ENCODE measurements at regions not wholly inside any gene's neighbourhood (a gene's known extent, or its start where the extent isn't known, plus 50 kb on each side); places are given as distances from the start of the nearest gene placed in this dataset.
"Not testable (repeated sequence)": the region's sequence is repeated elsewhere in the genome, so short reads cannot be mapped to it uniquely, and the experiment has no call there.

- DNase-seq (ENCODE audit: low read depth), result no peak
- no peak for TF ChIP-seq CTCF (conservative IDR thresholded peaks at IDR 0.05; ENCODE audit: low read length)
- no peak overlapping the region for H3K4me3 ChIP-seq (ENCODE audit: low read length)
Observed at GRCh38 chr9:11159318-11159862, 546.6 kb upstream of the PTPRD start.

GRCh38 chr9:11163843-11164242 lies 551.0 kb upstream of the PTPRD start:
- DNase-seq (ENCODE audit: low read depth), result no peak
- TF ChIP-seq CTCF (conservative IDR thresholded peaks at IDR 0.05; ENCODE audit: low read length), result no peak

GRCh38 chr9:11182001-11182400 lies 569.2 kb upstream of the PTPRD start:
- no peak for DNase-seq (ENCODE audit: low read depth)
- H3K4me3 ChIP-seq (ENCODE audit: low read length), result no peak overlapping the region
- no peak for TF ChIP-seq CTCF (conservative IDR thresholded peaks at IDR 0.05; ENCODE audit: low read length)

More at GRCh38 chr9:11163843-11164242, 551.0 kb upstream of the PTPRD start:
- no peak overlapping the region for H3K4me3 ChIP-seq (ENCODE audit: low read length)

GRCh38 chr9:11190719-11191118 lies 577.9 kb upstream of the PTPRD start:
- no peak overlapping the region for H3K4me3 ChIP-seq (ENCODE audit: low read length)
- TF ChIP-seq CTCF (conservative IDR thresholded peaks at IDR 0.05; ENCODE audit: low read length), result no peak
- no peak for DNase-seq (ENCODE audit: low read depth)

GRCh38 chr9:11192993-11193392 lies 580.2 kb upstream of the PTPRD start:
- no peak overlapping the region for H3K4me3 ChIP-seq (ENCODE audit: low read length)
- DNase-seq (ENCODE audit: low read depth), result no peak
- TF ChIP-seq CTCF (conservative IDR thresholded peaks at IDR 0.05; ENCODE audit: low read length), result no peak

GRCh38 chr9:11194246-11194645 lies 581.4 kb upstream of the PTPRD start:
- TF ChIP-seq CTCF (conservative IDR thresholded peaks at IDR 0.05; ENCODE audit: low read length), result no peak
- DNase-seq (ENCODE audit: low read depth), result no peak
- H3K4me3 ChIP-seq (ENCODE audit: low read length), result no peak overlapping the region

GRCh38 chr9:11196840-11197365 lies 584.1 kb upstream of the PTPRD start:
- not testable (repeated sequence) for H3K4me3 ChIP-seq (ENCODE audit: low read length); DNase-seq (ENCODE audit: low read depth)
